Stimulated activated naive CD8-positive, alpha-beta T cell treated with anti-CD3 and anti-CD28 coated beads, Interleukin-15, amount 100 ng/mL, for 72 hours (primary cell): ENCODE measurements at regions not wholly inside any gene's neighbourhood (a gene's known extent, or its start where the extent isn't known, plus 50 kb on each side); places are given as distances from the start of the nearest gene placed in this dataset.

Source experiments
- ATAC-seq: fragments of 150-1000 bp; cut with Tn5 transposase; 2 replicates; pipeline ENCODE4 v1.10.0; 2021; ENCODE audit warnings: mild to moderate bottlenecking, moderate library complexity
- DNase-seq, 2 donors: peaks; one replicate each; pipeline ENCODE4 v3.0.0; 2021 to 2022
- H3K27ac Mint-ChIP-seq, 2 donors: one replicate each; pipeline ENCODE4 v1.8.0; 2022; ENCODE audit warnings: mild to moderate bottlenecking in 2 of 2, mixed read lengths in 2 of 2, moderate library complexity in 2 of 2
- H3K27me3 Mint-ChIP-seq: one replicate; pipeline ENCODE4 v1.8.0; 2022; ENCODE audit warnings: mixed read lengths
- H3K4me1 Mint-ChIP-seq: one replicate; pipeline ENCODE4 v1.8.0; 2022; ENCODE audit warnings: mild to moderate bottlenecking, mixed read lengths
- H3K4me3 Mint-ChIP-seq, 2 donors: one replicate each; pipeline ENCODE4 v1.8.0; 2022; ENCODE audit warnings: mild to moderate bottlenecking in 2 of 2, mixed read lengths in 2 of 2, moderate library complexity in 1 of 2
- H3K9me3 Mint-ChIP-seq, 2 donors: one replicate each; pipeline ENCODE4 v1.8.0; 2022; ENCODE audit warnings: mixed read lengths in 2 of 2

DNA sequence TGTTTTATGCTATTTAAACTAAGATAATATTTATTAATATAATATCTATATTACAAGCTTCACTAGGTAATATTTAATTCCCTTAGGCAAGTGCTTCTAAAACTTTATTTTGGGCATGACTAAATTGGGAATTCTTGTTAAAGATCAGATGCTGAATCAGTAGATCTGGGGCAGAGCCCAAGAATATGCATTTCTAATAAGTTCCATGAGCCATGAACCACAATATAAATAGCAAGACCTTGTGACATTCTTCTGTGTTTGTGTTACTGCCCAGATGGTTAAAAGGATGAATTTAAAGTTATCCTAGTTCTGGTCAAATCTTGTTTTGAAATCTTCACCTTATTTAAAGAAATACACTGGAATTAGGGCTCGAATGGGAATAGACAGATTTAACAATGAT is 258.4 kb upstream of the CACNA2D1 start:
- no peaks in the 10 kb centered on the region for H3K9me3 Mint-ChIP-seq
- H3K4me1 Mint-ChIP-seq = no peaks in the 10 kb centered on the region
- ATAC-seq = no peak
- H3K4me3 Mint-ChIP-seq = no peak overlapping the region
- no peak overlapping the region for H3K27ac Mint-ChIP-seq
- no peaks in the 10 kb centered on the region for H3K27me3 Mint-ChIP-seq
- no peak for DNase-seq

DNA sequence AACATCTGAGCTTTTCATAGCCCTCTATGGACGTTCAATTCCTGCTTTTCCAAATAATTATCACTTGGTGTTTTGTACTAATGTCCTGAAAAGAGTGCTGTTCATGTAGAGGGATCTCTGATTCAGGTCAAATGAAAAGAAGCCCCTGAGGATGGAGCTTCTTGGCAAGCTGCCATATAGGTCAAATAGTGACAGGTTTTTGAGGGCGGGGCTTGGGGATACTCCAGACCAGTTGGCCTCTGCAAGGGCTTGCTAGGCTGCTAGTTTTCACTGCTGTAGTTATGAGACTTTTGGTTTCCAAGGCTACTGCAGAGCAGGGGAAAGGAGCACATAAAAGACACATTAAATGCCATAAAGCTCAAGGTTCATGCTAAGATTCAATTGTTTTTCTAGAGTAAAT is 257.2 kb upstream of the CACNA2D1 start:
- H3K27me3 Mint-ChIP-seq = no peaks in the 10 kb centered on the region
- H3K9me3 Mint-ChIP-seq = no peaks in the 10 kb centered on the region
- no peak overlapping the region for H3K27ac Mint-ChIP-seq
- no peaks in the 10 kb centered on the region for H3K4me1 Mint-ChIP-seq
- DNase-seq (no peak), ATAC-seq (no peak)
- no peak overlapping the region for H3K4me3 Mint-ChIP-seq

DNA sequence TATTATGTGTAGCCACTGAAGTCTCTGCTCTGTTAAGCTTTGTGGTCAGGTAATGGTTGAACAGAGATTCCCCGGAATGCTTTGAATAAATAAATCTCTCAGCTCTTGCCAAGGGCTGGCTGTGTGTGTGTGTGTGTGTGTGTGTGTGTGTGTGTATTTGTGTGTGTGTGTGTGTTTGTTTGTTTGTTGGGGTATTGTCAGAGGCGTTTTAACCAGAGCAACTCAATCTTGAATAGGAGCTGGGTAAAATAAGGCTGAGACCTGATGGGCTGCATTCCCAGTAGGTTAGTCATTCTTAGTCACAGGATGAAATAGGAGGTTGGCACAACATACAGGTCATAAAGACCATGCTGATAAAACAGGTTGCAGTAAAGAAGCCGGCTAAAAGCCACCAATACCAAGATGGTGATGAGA is 256.2 kb upstream of the CACNA2D1 start:
- no peaks in the 10 kb centered on the region for H3K4me1 Mint-ChIP-seq
- no peaks in the 10 kb centered on the region for H3K27me3 Mint-ChIP-seq
- no peaks in the 10 kb centered on the region for H3K9me3 Mint-ChIP-seq
- H3K27ac Mint-ChIP-seq = no peak overlapping the region
- DNase-seq = no peak
- ATAC-seq = no peak
- no peak overlapping the region for H3K4me3 Mint-ChIP-seq

DNA sequence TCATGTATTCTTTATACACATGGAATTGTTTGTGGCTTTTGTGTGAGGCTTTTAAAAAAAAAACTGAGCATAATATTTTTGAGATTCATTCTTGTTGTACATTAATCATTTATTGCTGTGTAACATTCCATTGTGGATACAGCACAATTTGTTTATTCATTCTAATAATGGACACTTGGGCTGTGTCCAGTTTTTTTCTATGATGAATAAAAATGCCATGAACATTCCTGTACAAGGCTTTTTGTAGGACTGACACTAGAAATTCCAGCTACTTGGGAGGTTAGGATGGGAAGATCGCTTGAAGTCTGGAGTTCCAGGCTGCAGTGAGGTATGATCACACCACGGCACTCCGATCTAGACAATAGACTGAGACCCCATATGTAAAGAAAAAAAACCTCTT is 254.3 kb upstream of the CACNA2D1 start:
- Mint-ChIP-seq H3K27me3 (no peaks in the 10 kb centered on the region), H3K4me1 (no peaks in the 10 kb centered on the region), H3K4me3 (no peak overlapping the region), H3K27ac (no peak overlapping the region), H3K9me3 (no peaks in the 10 kb centered on the region)
- DNase-seq (no peak), ATAC-seq (no peak)

DNA sequence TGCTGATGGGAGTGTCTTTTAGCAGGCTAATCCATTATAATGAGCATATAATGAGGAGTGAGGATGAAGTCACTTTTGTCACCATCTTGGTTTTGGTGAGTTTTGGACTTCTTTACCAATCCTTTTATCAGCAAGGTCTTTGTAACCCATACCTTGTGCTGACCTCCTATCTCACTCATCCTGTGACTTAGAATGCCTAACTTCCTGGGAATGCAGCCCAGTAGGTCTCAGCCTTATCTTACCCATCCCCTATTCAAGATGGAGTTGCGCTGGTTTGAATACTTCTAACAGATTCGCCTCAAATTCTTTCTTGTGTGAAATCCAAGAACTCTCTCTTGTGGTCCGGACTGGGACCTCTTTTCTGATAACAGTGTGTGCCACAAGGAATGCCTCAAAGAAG is 253.1 kb upstream of the CACNA2D1 start:
- Mint-ChIP-seq H3K9me3 (no peaks in the 10 kb centered on the region), H3K27ac (no peak overlapping the region), H3K4me3 (no peak overlapping the region), H3K4me1 (no peaks in the 10 kb centered on the region), H3K27me3 (no peaks in the 10 kb centered on the region)
- no peak for ATAC-seq
- no peak for DNase-seq

DNA sequence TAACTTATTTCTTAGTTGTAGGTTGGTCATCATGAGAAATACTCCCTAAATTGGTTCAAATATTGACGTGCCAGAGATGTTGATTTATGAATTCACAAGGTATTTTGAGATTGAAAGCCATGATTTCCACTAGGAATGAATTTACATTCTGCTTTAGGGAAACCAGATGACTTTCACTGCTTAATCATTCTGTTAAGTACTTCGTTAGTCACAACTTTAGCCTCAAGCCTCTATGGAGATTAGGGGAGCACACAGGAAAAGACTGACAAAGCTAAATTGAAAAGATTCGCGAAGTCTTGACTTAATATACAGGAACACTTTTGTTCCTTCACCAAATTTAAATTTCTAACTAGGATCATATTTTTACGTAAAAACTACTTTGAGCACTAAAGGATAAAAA is 250.4 kb upstream of the CACNA2D1 start:
- H3K4me1 Mint-ChIP-seq = no peaks in the 10 kb centered on the region
- ATAC-seq (no peak), DNase-seq (no peak)
- no peaks in the 10 kb centered on the region for H3K27me3 Mint-ChIP-seq
- H3K9me3 Mint-ChIP-seq = no peaks in the 10 kb centered on the region
- no peak overlapping the region for H3K4me3 Mint-ChIP-seq
- no peak overlapping the region for H3K27ac Mint-ChIP-seq

DNA sequence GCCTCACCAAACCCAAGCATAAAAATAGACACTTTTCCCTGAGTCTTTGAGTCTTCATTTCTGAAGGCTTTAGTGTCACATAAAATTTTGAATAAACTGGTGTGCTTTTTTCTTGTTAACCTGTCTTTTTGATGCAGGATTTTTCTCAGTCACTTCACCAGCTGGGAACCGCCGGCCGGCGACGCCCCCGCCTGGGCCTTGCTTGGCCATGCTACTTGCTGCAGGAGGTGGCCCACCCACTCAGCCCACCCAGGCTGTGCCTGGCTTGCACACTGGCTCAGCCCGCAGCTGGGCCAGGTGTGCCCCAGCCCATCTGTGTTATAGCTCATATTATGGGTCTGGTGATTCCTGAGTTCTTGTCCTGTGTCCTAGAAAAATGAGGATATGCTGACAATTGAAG is 247.4 kb upstream of the CACNA2D1 start:
- no peaks in the 10 kb centered on the region for H3K4me1 Mint-ChIP-seq
- ATAC-seq = no peak
- no peak for DNase-seq
- no peaks in the 10 kb centered on the region for H3K27me3 Mint-ChIP-seq
- no peaks in the 10 kb centered on the region for H3K9me3 Mint-ChIP-seq
- no peak overlapping the region for H3K4me3 Mint-ChIP-seq
- no peak overlapping the region for H3K27ac Mint-ChIP-seq

DNA sequence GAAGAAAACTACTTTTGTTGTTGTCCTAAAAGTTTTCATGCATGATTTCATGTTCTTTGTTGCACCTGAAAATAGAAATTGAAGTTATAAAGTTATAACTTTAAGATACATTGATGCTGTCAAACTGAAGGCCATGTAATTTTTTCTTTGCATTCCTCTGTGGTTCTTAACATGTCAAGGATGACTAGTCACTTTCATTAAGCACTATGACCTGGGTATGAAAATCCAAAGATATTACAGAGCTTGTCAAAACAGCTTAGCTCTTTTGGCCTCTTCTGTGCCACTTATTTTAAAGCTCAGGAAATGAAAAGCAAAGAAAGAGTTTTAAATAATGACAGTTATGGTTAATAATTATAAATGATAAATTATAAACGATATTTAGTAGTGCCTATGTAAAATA is 241.6 kb upstream of the CACNA2D1 start:
- H3K27ac Mint-ChIP-seq = no peak overlapping the region
- no peak for DNase-seq
- H3K27me3 Mint-ChIP-seq = no peaks in the 10 kb centered on the region
- no peak for ATAC-seq
- no peaks in the 10 kb centered on the region for H3K4me1 Mint-ChIP-seq
- peaks cover 0 to 7% of the 10 kb centered on the region in 2 donors for H3K9me3 Mint-ChIP-seq
- H3K4me3 Mint-ChIP-seq = no peak overlapping the region

DNA sequence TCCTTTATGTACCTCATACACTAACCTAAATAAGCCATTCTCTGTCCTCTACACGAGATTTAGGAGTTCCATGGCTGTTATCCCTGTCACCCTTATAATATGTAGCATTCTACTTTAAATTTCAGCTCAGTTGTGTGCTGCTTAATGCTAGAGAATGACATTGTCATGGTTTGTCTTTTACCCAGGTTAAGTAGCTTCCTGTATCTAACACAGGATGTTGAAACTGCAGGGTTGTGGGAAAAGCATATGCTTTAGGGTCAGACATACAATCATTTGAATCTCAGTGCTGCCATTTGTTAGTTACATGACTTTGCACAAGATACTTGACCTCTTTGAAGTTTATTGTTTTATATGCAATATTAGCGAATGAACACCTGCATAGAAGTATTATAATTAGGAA is 235.1 kb upstream of the CACNA2D1 start:
- no peaks in the 10 kb centered on the region for H3K27me3 Mint-ChIP-seq
- ATAC-seq = peak; percentile 83
- peak overlapping the region; percentile 65 to 94 for H3K27ac Mint-ChIP-seq
- DNase-seq = no peak
- H3K4me3 Mint-ChIP-seq = peak overlapping the region; percentile 49 to 75
- peaks cover 0 to 11% of the 10 kb centered on the region in 2 donors for H3K9me3 Mint-ChIP-seq
- H3K4me1 Mint-ChIP-seq = peaks cover 22% of the 10 kb centered on the region

DNA sequence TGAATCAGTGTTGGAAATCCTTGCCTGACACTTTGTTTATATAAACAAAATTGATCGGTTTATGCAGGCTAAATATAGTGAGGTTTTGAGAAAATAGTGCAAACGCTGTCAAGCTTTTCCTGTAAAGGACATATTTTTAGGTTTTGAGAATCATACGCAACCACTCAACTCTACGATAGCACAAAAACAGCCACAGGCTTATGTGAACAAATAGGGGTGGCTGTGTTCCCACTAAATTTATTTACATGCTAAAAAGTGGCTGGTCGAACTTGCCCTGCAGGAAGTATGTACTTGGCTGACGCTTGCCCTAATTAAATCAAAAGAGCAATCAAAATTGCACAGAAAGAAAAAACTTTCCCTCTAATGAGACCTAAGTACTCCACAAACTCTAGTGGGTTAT is 234.7 kb upstream of the CACNA2D1 start:
- H3K4me3 Mint-ChIP-seq = peak overlapping the region; percentile 49 to 75
- H3K27ac Mint-ChIP-seq = peak overlapping the region; percentile 65 to 94
- ATAC-seq (no peak), DNase-seq (no peak)
- H3K4me1 Mint-ChIP-seq = peaks cover 22% of the 10 kb centered on the region
- H3K27me3 Mint-ChIP-seq = no peaks in the 10 kb centered on the region
- peaks cover 0 to 6% of the 10 kb centered on the region in 2 donors for H3K9me3 Mint-ChIP-seq

DNA sequence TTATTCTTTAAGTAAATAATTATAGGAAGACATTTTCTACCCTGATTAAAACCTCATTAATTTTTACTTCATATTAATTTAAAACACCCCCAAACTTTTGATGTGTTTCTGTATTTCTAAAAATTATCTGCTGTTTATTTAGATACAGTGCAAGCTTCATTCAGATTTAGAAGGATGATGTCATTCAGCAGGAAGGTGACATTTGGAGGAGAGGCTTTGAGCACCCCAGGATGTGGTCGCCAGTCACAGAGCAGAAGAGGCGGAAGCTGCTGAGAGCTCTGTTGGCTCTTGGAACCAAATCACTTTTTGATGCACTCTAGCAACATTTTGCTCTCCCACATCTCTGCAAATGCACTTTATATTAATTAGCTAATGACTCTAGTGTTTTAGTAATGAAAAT is 233.9 kb upstream of the CACNA2D1 start:
- Mint-ChIP-seq H3K27ac (peak overlapping the region; percentile 12 to 85), H3K27me3 (no peaks in the 10 kb centered on the region), H3K4me1 (peaks cover 22% of the 10 kb centered on the region), H3K9me3 (peaks cover 0 to 6% of the 10 kb centered on the region in 2 donors), H3K4me3 (peak overlapping the region; percentile 18 to 29)
- DNase-seq = peak; percentile 25 to 59
- peak; percentile 96 for ATAC-seq

DNA sequence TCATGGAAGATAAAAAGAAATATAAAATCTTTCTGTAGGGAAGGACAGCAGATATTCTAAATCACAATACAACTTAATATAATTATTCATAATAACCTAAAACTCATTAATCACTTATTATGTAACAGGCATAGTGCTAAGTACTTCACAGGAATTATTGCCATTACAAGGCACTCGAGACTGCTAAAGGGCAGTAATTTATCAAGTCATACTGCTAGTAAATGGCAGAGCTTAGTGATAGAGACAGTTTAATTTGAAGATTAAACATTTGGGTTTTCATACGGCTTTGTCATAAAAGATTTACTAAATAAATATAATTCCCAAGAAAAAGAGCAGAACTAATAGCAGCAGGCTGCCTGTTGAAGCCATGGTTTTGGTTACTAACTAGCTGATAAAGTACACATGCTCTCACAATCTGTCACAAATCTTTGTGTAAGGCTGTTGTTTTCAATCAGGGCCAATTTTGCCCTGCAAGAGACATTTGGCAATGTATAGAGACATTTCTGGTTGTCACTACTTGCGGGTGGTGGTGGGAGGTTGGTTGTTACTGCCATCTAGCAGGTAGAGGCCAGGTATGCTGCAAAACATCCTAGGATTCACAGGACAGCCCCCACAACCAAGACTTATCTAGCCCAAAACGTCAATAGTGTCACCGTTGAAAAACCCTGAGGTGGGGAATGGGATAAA is 233.3 kb upstream of the CACNA2D1 start:
- Mint-ChIP-seq H3K27ac (peak overlapping the region; percentile 70 to 90), H3K27me3 (no peaks in the 10 kb centered on the region), H3K9me3 (peaks cover 0 to 6% of the 10 kb centered on the region in 2 donors), H3K4me1 (peaks cover 22% of the 10 kb centered on the region), H3K4me3 (no peak overlapping the region)
- ATAC-seq (no peak), DNase-seq (no peak)

DNA sequence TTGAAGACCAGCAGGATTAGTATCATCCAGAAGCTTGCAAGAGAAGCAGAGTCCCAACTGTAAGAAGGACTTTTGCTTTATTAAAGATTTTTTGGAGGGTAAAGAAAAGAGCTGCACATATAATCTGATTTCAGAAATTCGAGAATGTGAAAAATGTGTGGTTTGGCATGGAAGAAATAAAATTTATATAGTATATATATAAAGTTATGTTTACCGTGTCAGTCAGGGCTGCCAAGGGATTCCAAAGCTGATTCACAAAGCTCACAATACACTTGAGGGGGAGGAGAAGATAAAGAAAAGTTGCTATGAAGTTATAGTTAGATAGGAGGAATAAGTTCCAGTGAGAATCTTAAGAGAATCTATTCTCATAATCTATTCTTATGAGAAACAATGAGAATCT is 231.8 kb upstream of the CACNA2D1 start:
- DNase-seq = no peak
- H3K9me3 Mint-ChIP-seq = peaks cover 0 to 6% of the 10 kb centered on the region in 2 donors
- H3K4me1 Mint-ChIP-seq = peaks cover 22% of the 10 kb centered on the region
- no peak for ATAC-seq
- H3K4me3 Mint-ChIP-seq = no peak overlapping the region
- no peaks in the 10 kb centered on the region for H3K27me3 Mint-ChIP-seq
- H3K27ac Mint-ChIP-seq = no peak overlapping the region

DNA sequence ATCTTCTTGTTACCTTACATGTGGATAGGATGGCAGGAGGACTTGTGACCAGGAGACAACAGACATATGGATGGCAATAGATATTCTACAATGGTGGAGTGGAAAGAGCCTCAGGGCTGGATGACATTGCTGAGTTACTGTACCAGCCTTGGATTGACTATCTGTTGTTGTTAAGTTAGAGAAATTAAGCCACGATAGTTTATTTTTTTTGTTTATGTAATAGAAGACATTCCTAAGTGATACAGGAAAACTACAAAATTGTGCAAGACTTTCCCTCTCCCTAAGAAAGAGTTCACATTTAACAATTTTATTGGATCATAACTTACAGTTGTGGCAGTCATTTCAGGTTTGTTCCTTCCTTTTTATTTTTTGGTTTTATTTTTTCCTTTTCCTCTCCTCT is 230.7 kb upstream of the CACNA2D1 start:
- no peak overlapping the region for H3K4me3 Mint-ChIP-seq
- H3K27me3 Mint-ChIP-seq = no peaks in the 10 kb centered on the region
- H3K9me3 Mint-ChIP-seq = peaks cover 0 to 6% of the 10 kb centered on the region in 2 donors
- no peak overlapping the region for H3K27ac Mint-ChIP-seq
- ATAC-seq (no peak), DNase-seq (no peak)
- H3K4me1 Mint-ChIP-seq = peaks cover 18% of the 10 kb centered on the region

DNA sequence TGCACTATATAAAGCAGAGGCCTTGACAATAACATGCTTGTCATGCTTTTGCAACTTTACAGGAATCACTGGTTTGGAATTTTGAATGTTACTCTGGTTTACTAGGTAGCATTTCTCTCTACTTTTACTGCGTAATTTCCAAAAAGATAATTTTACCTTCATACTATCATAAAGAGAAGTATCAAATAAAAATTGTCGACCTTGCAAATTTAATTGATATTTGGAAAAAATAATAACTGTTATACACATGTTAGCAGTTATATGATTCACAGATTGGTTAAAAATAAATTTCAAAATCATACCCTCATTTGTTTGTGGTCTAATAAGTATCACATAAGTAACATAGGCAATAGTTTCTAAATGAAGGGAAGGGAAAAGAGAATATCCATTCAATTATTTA is 228.5 kb upstream of the CACNA2D1 start:
- DNase-seq (no peak), ATAC-seq (no peak)
- Mint-ChIP-seq H3K27ac (no peak overlapping the region), H3K9me3 (peaks cover 0 to 6% of the 10 kb centered on the region in 2 donors), H3K27me3 (no peaks in the 10 kb centered on the region), H3K4me1 (peaks cover 2% of the 10 kb centered on the region), H3K4me3 (no peak overlapping the region)

DNA sequence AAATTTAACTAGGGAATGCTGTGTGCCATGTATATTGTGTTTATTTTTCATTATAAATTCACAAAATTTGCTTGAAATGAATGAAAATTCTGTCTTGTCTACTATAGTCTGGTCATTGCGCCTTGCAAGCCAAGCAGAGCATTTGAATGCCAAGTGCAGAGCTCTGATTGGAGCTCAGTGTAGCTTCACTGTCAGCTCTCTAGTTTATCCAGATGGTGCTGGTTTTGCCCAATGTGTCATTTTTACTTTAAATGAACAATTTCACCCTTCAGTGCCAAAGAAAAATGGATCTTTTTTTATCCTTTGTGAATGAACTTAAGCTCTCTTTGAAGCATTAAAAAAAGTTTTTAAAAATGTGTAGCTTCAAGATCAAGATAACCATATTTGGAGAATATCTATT is 225.6 kb upstream of the CACNA2D1 start:
- H3K4me1 Mint-ChIP-seq = no peaks in the 10 kb centered on the region
- DNase-seq = no peak
- no peaks in the 10 kb centered on the region for H3K27me3 Mint-ChIP-seq
- no peaks in the 10 kb centered on the region for H3K9me3 Mint-ChIP-seq
- no peak overlapping the region for H3K27ac Mint-ChIP-seq
- H3K4me3 Mint-ChIP-seq = no peak overlapping the region
- no peak for ATAC-seq

DNA sequence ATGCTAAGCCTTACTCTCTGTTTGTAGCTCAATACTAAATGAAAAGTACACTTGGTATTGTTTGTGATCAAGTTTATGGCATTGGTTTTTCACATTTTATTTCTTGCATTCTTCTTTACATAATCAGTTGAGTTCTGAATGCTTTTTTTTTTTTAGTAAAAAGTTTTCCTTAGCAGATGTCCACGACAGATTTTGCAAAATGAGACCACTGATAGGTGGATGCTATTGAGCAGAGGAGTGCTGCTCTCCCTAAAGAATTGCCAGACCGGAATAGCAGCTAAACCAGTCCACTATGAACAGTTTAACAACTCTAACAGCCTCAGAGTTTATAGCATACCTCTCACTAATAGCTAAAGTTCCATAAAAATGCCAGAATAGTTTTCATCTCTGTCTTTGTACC is 225.1 kb upstream of the CACNA2D1 start:
- no peak for ATAC-seq
- Mint-ChIP-seq H3K4me3 (no peak overlapping the region), H3K27me3 (no peaks in the 10 kb centered on the region), H3K27ac (no peak overlapping the region), H3K4me1 (no peaks in the 10 kb centered on the region), H3K9me3 (no peaks in the 10 kb centered on the region)
- DNase-seq = no peak
